Spleen (tissue), 11 donors: ENCODE measurements at regions not wholly inside any gene's neighbourhood (a gene's known extent, or its start where the extent isn't known, plus 50 kb on each side); places are given as distances from the start of the nearest gene placed in this dataset.

Experiments
- DNase-seq: peaks from one replicate; pipeline ENCODE4 v3.0.0-alpha.2; 2020
- H3K27ac ChIP-seq, 8 donors: fragments of 200-600 bp; sonication (generic) in 7 of 8; 1 replicate in 4 of 8; 2 replicates in 4 of 8; pipeline versions ENCODE4 v1.5.0 to v1.8.0; 2016 to 2021; ENCODE audit warnings: inconsistent platforms in 4 of 8, mild to moderate bottlenecking in 4 of 8, moderate library complexity in 1 of 8
- H3K27me3 ChIP-seq, 7 donors: fragments of 200-600 bp; sonication (generic) in 6 of 7; replicated peaks in 1 of 7; 1 replicate in 4 of 7; 2 replicates in 3 of 7; pipeline versions ENCODE4 v1.5.0 to v1.8.0; 2016 to 2021; ENCODE audit warnings: inconsistent platforms in 3 of 7, mild to moderate bottlenecking in 1 of 7
- H3K36me3 ChIP-seq, 6 donors: fragments of 200-600 bp; sonication (generic) in 5 of 6; 1 replicate in 4 of 6; 2 replicates in 2 of 6; pipeline versions ENCODE4 v1.5.0 to v1.8.0; 2016 to 2021; ENCODE audit warnings: inconsistent platforms in 2 of 6
- H3K4me1 ChIP-seq, 6 donors: fragments of 200-600 bp; sonication (generic) in 5 of 6; 1 replicate in 3 of 6; 2 replicates in 3 of 6; pipeline versions ENCODE4 v1.5.0 to v1.8.0; 2016 to 2021; ENCODE audit warnings: inconsistent platforms in 3 of 6
- H3K4me3 ChIP-seq, 8 donors: fragments of 200-600 bp; sonication (generic) in 7 of 8; 1 replicate in 4 of 8; 2 replicates in 4 of 8; pipeline versions ENCODE4 v1.5.0 to v1.8.0; 2016 to 2021; ENCODE audit warnings: inconsistent platforms in 4 of 8, mild to moderate bottlenecking in 4 of 8, moderate library complexity in 2 of 8
- H3K9me3 ChIP-seq, 8 donors: fragments of 200-600 bp; sonication (generic) in 7 of 8; 1 replicate in 4 of 8; 2 replicates in 4 of 8; pipeline versions ENCODE4 v1.5.0 to v1.8.0; 2016 to 2021; ENCODE audit warnings: inconsistent platforms in 4 of 8
- POLR2A ChIP-seq, 3 donors: fragments of 450-650 bp; IDR thresholded peaks; one replicate each; pipeline ENCODE4 v1.5.1; 2017; ENCODE audit warnings: antibody characterized with exemption in 3 of 3, mild to moderate bottlenecking in 1 of 3
- POLR2AphosphoS5 ChIP-seq, 3 donors: sonication (generic); formaldehyde crosslinking; IDR thresholded peaks; one replicate each; pipeline ENCODE4 v1.5.1; 2017; ENCODE audit warnings: antibody characterized with exemption in 3 of 3
- WGBS, 5 donors: extraction: QIAGEN DNeasy Blood & Tissue Kit in 3 of 5; methylation state at CpG; one replicate each; pipeline versions ENCODE4 v1.1.5 to v1.1.7; 2013 to 2018; 5-methylcytosine and 5-hydroxymethylcytosine counted together
- intact Hi-C: fragments of 100-400 bp; cut with DNase I; formaldehyde crosslinking; loops from one replicate; pipeline ENCODE4 v1.15.0; 2023; ENCODE audit warnings: low total_unique reads
- TF ChIP-seq, protein P1 (sequence below), 11 experiments: fragments of 200-600 bp in 7 of 11; fragments of 450-650 bp in 4 of 11; sonication (generic) in 4 of 11; IDR thresholded peaks in 8 of 11; conservative IDR thresholded peaks in 3 of 11; 1 replicate in 7 of 11; 2 replicates in 4 of 11; pipeline versions ENCODE4 v1.4.0 to v1.8.0; 2016 to 2021; ENCODE audit warnings: antibody characterized with exemption in 11 of 11, inconsistent platforms in 4 of 11, mild to moderate bottlenecking in 1 of 11
- donor health status: healthy with polysubstance abuse.
- donor health status: DM: no; HTN: no; CAD: no; lungs with moderate emphysema.
- donor health status: DM: no; HTN: no; CAD: no.
- donor health status: Bipolar disorder and iron deficiency.
- donor health status: healthy.
- donor health status: DM: no; HTN: no; CAD: no.
- donor health status: DM: yes; HTN: yes; CAD: no.

GRCh38 chr2:181805228-181806038 is 86.1 kb upstream of the ITPRID2 start:
- TF ChIP-seq, protein P1, sequence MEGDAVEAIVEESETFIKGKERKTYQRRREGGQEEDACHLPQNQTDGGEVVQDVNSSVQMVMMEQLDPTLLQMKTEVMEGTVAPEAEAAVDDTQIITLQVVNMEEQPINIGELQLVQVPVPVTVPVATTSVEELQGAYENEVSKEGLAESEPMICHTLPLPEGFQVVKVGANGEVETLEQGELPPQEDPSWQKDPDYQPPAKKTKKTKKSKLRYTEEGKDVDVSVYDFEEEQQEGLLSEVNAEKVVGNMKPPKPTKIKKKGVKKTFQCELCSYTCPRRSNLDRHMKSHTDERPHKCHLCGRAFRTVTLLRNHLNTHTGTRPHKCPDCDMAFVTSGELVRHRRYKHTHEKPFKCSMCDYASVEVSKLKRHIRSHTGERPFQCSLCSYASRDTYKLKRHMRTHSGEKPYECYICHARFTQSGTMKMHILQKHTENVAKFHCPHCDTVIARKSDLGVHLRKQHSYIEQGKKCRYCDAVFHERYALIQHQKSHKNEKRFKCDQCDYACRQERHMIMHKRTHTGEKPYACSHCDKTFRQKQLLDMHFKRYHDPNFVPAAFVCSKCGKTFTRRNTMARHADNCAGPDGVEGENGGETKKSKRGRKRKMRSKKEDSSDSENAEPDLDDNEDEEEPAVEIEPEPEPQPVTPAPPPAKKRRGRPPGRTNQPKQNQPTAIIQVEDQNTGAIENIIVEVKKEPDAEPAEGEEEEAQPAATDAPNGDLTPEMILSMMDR (IDR thresholded peaks at IDR 0.05 in 8 of 11, conservative IDR thresholded peaks at IDR 0.05 in 3 of 11): no peak
- TF ChIP-seq POLR2AphosphoS5 (IDR thresholded peaks at IDR 0.05) (no peak), POLR2A (IDR thresholded peaks at IDR 0.05) (no peak)
- intact Hi-C loops: no loop called here
- H3K9me3 ChIP-seq: peaks cover 0 to 6% (median 0%) of the 10 kb centered on the region in 8 donors
- 12 to 23% (median 19%) methylated on average over 3 of the region's 3 CpGs for WGBS, 5 donors
- H3K27me3 ChIP-seq: no peaks in the 10 kb centered on the region
- peaks cover 0 to 15% (median 9%) of the 10 kb centered on the region in 6 donors for H3K4me1 ChIP-seq
- H3K4me3 ChIP-seq: no peak overlapping the region
- no peak for DNase-seq
- H3K27ac ChIP-seq: peak overlapping the region in 4 of 8 donors; percentile 10 to 40 (median 28)
- no peaks in the 10 kb centered on the region for H3K36me3 ChIP-seq

DNA sequence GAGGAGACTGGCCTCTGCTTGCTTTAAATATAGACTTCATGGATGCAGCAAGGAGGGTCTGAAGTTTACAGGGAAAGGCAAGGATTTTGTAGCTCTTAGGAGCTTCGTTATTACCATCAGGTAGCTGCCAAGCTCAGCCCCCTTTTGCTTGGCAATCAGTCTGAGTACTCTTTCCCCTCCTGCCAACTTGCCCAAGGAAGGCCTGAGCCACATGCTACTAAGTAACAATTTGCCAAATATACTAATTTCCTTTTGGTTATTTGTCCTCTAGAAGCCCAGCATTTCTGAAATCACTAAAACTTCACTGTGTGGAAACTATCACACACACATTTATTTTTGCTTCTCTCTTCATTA is 85.5 kb upstream of the ITPRID2 start:
- Histone ChIP-seq H3K4me3 (no peak overlapping the region), H3K27me3 (no peaks in the 10 kb centered on the region), H3K9me3 (peaks cover 0 to 6% (median 0%) of the 10 kb centered on the region in 8 donors), H3K27ac (peak overlapping the region in 4 of 8 donors; percentile 10 to 40 (median 28)), H3K4me1 (peaks cover 0 to 21% (median 9%) of the 10 kb centered on the region in 6 donors), H3K36me3 (no peaks in the 10 kb centered on the region)
- 20 to 57% (median 34%) methylated on average over 1 of the region's 1 CpG for WGBS, 5 donors
- DNase-seq: no peak
- intact Hi-C loops: no loop called here
- TF ChIP-seq POLR2A (IDR thresholded peaks at IDR 0.05): no peak

DNA sequence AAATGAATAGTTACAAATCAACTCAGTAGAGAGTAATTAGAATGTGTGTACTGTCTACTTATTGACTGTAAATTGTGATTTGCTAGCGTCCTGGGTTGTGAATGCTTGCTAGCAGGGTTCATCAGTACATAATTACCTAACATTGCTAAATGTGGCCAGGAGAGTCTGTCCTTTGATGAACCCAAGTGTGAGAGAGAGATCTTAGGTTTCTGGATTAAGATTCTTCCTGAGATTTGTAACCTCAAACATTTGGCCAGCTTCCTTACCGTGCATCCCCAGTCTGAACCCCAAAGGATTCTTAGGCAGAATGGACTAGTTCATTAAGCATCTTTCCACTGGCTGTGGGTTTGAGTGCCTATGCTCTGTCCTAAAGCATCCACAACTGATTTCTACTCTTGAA is 84.0 kb upstream of the ITPRID2 start:
- Histone ChIP-seq H3K27ac (no peak overlapping the region), H3K27me3 (no peaks in the 10 kb centered on the region)
- WGBS, 5 donors: 74 to 97% (median 91%) methylated on average over 2 of the region's 2 CpGs

GRCh38 chr2:181810823-181811695 is 80.5 kb upstream of the ITPRID2 start:
- WGBS, 5 donors: 41 to 53% (median 43%) methylated on average over 9 of the region's 9 CpGs
- H3K4me1 ChIP-seq: peaks cover 0 to 26% (median 5%) of the 10 kb centered on the region in 6 donors
- peak overlapping the region in 1 of 8 donors; percentile 16 for H3K4me3 ChIP-seq
- H3K9me3 ChIP-seq: no peaks in the 10 kb centered on the region
- no peak for DNase-seq
- no peaks in the 10 kb centered on the region for H3K27me3 ChIP-seq
- intact Hi-C loops: no loop called here
- H3K27ac ChIP-seq: peak overlapping the region; percentile 35 to 78 (median 62)
- H3K36me3 ChIP-seq: no peaks in the 10 kb centered on the region
- TF ChIP-seq POLR2AphosphoS5 (IDR thresholded peaks at IDR 0.05) (peak in 1 of 3 donors; percentile 14), POLR2A (IDR thresholded peaks at IDR 0.05) (no peak)

More for the DNA sequence above, 84.0 kb upstream of the ITPRID2 start:
- no peak overlapping the region for H3K4me3 ChIP-seq
- peaks cover 0 to 35% (median 12%) of the 10 kb centered on the region in 6 donors for H3K4me1 ChIP-seq
- DNase-seq: no peak
- TF ChIP-seq, protein P1 (IDR thresholded peaks at IDR 0.05 in 8 of 11, conservative IDR thresholded peaks at IDR 0.05 in 3 of 11): no peak
- TF ChIP-seq POLR2AphosphoS5 (IDR thresholded peaks at IDR 0.05) (no peak), POLR2A (IDR thresholded peaks at IDR 0.05) (no peak)
- H3K36me3 ChIP-seq: no peaks in the 10 kb centered on the region
- peaks cover 0 to 2% (median 0%) of the 10 kb centered on the region in 8 donors for H3K9me3 ChIP-seq
- intact Hi-C loops: no loop called here
